HG03039 (cell line): ENCODE measurements at regions not wholly inside any gene's neighbourhood (a gene's known extent, or its start where the extent isn't known, plus 50 kb on each side); places are given as distances from the start of the nearest gene placed in this dataset.
"Not testable (repeated sequence)": the region's sequence is repeated elsewhere in the genome, so short reads cannot be mapped to it uniquely, and the experiment has no call there.

Experiments
- ATAC-seq: cut with Tn5 transposase; IDR thresholded peaks from one replicate; pipeline ENCODE4 v1.9.1; 2021; ENCODE audit warnings: mild to moderate bottlenecking, moderate library complexity; ENCODE audit not compliant: unreplicated experiment

GRCh38 chr3:192022412-192022811, 561.4 kb downstream of the PYDC2 start:
- no peak for ATAC-seq

GRCh38 chr3:192024751-192025150, 563.8 kb downstream of the PYDC2 start:
- no peak for ATAC-seq

GRCh38 chr3:192026661-192027060, 565.7 kb downstream of the PYDC2 start:
- ATAC-seq = no peak

- no peak for ATAC-seq
Measured at GRCh38 chr3:192031941-192032340, 571.0 kb downstream of the PYDC2 start.

- no peak for ATAC-seq
Measured at GRCh38 chr3:192033246-192033645, 572.3 kb downstream of the PYDC2 start.

GRCh38 chr3:192038726-192039125, 577.8 kb downstream of the PYDC2 start:
- no peak for ATAC-seq

GRCh38 chr3:192039593-192039992, 578.6 kb downstream of the PYDC2 start:
- no peak for ATAC-seq

GRCh38 chr3:192040282-192041043, 579.5 kb downstream of the PYDC2 start:
- no peak for ATAC-seq

GRCh38 chr3:192042116-192042515, 581.2 kb downstream of the PYDC2 start:
- peak; percentile 98 for ATAC-seq

- no peak for ATAC-seq
Measured at GRCh38 chr3:192054881-192055280, 593.9 kb downstream of the PYDC2 start.

- ATAC-seq = no peak
Measured at GRCh38 chr3:192055946-192056345, 595.0 kb downstream of the PYDC2 start.

GRCh38 chr3:192057261-192057660, 596.3 kb downstream of the PYDC2 start:
- ATAC-seq = no peak

- ATAC-seq = no peak
Measured at GRCh38 chr3:192060160-192060781, 599.3 kb downstream of the PYDC2 start.

- no peak for ATAC-seq
Measured at GRCh38 chr3:192061426-192061825, 600.5 kb downstream of the PYDC2 start.

GRCh38 chr3:192062186-192062585, 601.2 kb downstream of the PYDC2 start:
- ATAC-seq = no peak

- peak; percentile 85 for ATAC-seq
Measured at GRCh38 chr3:192063570-192063969, 602.6 kb downstream of the PYDC2 start.

- ATAC-seq = no peak
Measured at GRCh38 chr3:192064959-192065358, 604.0 kb downstream of the PYDC2 start.

- ATAC-seq = not testable (repeated sequence)
Measured at GRCh38 chr3:192066253-192066652, 605.3 kb downstream of the PYDC2 start.

- peak; percentile 86 for ATAC-seq
Measured at GRCh38 chr3:192068464-192069254, 607.7 kb downstream of the PYDC2 start.

- ATAC-seq = no peak
Measured at GRCh38 chr3:192077795-192078497, 617.0 kb downstream of the PYDC2 start.

GRCh38 chr3:192079098-192079497, 618.1 kb downstream of the PYDC2 start:
- ATAC-seq = no peak
